Omental fat pad (tissue), 3 donors: ENCODE measurements at regions not wholly inside any gene's neighbourhood (a gene's known extent, or its start where the extent isn't known, plus 50 kb on each side); places are given as distances from the start of the nearest gene placed in this dataset.
"Not testable (repeated sequence)": the region's sequence is repeated elsewhere in the genome, so short reads cannot be mapped to it uniquely, and the experiment has no call there.

Experiments used
- ATAC-seq: fragments of 150-250 bp; one replicate; pipeline ENCODE4 v1.9.1; 2016; ENCODE audit warnings: mild to moderate bottlenecking, moderate library complexity; ENCODE audit not compliant: low FRiP score
- DNase-seq: peaks from one replicate; pipeline ENCODE4 v3.0.0-alpha.2; 2019; ENCODE audit warnings: low spot score
- TF ChIP-seq, protein P1 (sequence below), 3 donors: fragments of 450-650 bp; IDR thresholded peaks; one replicate each; pipeline ENCODE4 v1.5.1; 2016 to 2017; ENCODE audit warnings: antibody characterized with exemption in 3 of 3, mild to moderate bottlenecking in 3 of 3, moderate library complexity in 2 of 3

GRCh38 chr2:125324273-125324672 lies 1299.2 kb downstream of the CNTNAP5 start:
- ATAC-seq: no peak
- TF ChIP-seq, protein P1, sequence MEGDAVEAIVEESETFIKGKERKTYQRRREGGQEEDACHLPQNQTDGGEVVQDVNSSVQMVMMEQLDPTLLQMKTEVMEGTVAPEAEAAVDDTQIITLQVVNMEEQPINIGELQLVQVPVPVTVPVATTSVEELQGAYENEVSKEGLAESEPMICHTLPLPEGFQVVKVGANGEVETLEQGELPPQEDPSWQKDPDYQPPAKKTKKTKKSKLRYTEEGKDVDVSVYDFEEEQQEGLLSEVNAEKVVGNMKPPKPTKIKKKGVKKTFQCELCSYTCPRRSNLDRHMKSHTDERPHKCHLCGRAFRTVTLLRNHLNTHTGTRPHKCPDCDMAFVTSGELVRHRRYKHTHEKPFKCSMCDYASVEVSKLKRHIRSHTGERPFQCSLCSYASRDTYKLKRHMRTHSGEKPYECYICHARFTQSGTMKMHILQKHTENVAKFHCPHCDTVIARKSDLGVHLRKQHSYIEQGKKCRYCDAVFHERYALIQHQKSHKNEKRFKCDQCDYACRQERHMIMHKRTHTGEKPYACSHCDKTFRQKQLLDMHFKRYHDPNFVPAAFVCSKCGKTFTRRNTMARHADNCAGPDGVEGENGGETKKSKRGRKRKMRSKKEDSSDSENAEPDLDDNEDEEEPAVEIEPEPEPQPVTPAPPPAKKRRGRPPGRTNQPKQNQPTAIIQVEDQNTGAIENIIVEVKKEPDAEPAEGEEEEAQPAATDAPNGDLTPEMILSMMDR (IDR thresholded peaks at IDR 0.05): no peak
- no peak for DNase-seq

GRCh38 chr2:125330133-125330532 lies 1305.0 kb downstream of the CNTNAP5 start:
- no peak for DNase-seq
- ATAC-seq: no peak
- TF ChIP-seq, protein P1 (IDR thresholded peaks at IDR 0.05): no peak

DNA sequence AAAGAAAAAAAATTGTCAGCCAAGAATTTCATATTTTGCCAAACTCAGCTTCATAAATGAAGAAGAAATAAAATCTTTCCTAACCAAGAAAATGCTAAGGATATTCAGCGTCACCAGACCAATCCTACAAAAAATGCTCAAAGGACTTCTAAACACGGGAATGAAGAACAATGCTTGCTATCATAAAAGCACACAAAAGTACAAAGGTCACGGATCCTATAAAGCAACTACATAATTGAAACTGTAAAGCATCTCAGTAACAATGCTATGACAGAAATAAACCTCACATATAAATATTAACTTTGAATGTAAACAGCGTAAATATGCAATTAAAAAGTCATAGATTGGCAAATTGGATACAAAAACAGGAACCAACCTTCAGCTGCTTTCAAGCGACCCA lies 1314.6 kb upstream of the GYPC start:
- no peak for DNase-seq
- no peak for ATAC-seq
- TF ChIP-seq, protein P1 (IDR thresholded peaks at IDR 0.05): no peak

GRCh38 chr2:125353542-125353941 lies 1302.4 kb upstream of the GYPC start:
- not testable (repeated sequence) for DNase-seq, ATAC-seq

- DNase-seq: no peak
- TF ChIP-seq, protein P1 (IDR thresholded peaks at IDR 0.05): no peak
- no peak for ATAC-seq
Observed at GRCh38 chr2:125364192-125364983, 1291.6 kb upstream of the GYPC start.

GRCh38 chr2:125364984-125365265 lies 1291.0 kb upstream of the GYPC start:
- ATAC-seq (no peak), DNase-seq (no peak)
- TF ChIP-seq, protein P1 (IDR thresholded peaks at IDR 0.05): no peak

- TF ChIP-seq, protein P1 (IDR thresholded peaks at IDR 0.05): no peak
- ATAC-seq (no peak), DNase-seq (no peak)
Observed at GRCh38 chr2:125371867-125372266, 1284.1 kb upstream of the GYPC start.
